ENCODE measurements at regions not wholly inside any gene's neighbourhood (a gene's known extent, or its start where the extent isn't known, plus 50 kb on each side); places are given as distances from the start of the nearest gene placed in this dataset.

GRCh38 chr4:92071587-92071986, 232.2 kb upstream of the GRID2 start:
- no peaks in the 10 kb centered on the region for H3K36me3 ChIP-seq (ENCODE audit: low read depth)
- no peaks in the 10 kb centered on the region for H3K27me3 ChIP-seq (ENCODE audit: insufficient read depth, low read depth)
- no peaks in the 10 kb centered on the region for H3K79me2 ChIP-seq (ENCODE audit: low read depth)
- no peak overlapping the region for H3K27ac ChIP-seq
- ChIA-PET POLR2A (ENCODE audit: unreplicated experiment) (no interaction called here), CTCF (no interaction called here)
- BruUV-seq (replicated peaks), result no TSS peak
- no peak overlapping the region for H3K4me2 ChIP-seq
- no peaks in the 10 kb centered on the region for H3K9me2 ChIP-seq (ENCODE audit: insufficient read depth)
- no peaks in the 10 kb centered on the region for H3K4me1 ChIP-seq (replicated peaks; ENCODE audit: insufficient read depth)
- no peak overlapping the region for H2AFZ ChIP-seq
- no peak for TF ChIP-seq EZH2 (IDR thresholded peaks at IDR 0.05; ENCODE audit: low read depth)
- TF ChIP-seq, protein P1, sequence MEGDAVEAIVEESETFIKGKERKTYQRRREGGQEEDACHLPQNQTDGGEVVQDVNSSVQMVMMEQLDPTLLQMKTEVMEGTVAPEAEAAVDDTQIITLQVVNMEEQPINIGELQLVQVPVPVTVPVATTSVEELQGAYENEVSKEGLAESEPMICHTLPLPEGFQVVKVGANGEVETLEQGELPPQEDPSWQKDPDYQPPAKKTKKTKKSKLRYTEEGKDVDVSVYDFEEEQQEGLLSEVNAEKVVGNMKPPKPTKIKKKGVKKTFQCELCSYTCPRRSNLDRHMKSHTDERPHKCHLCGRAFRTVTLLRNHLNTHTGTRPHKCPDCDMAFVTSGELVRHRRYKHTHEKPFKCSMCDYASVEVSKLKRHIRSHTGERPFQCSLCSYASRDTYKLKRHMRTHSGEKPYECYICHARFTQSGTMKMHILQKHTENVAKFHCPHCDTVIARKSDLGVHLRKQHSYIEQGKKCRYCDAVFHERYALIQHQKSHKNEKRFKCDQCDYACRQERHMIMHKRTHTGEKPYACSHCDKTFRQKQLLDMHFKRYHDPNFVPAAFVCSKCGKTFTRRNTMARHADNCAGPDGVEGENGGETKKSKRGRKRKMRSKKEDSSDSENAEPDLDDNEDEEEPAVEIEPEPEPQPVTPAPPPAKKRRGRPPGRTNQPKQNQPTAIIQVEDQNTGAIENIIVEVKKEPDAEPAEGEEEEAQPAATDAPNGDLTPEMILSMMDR (conservative IDR thresholded peaks at IDR 0.05), result no peak
- no peaks in the 10 kb centered on the region for H4K20me1 ChIP-seq (ENCODE audit: insufficient read depth)
- no peaks in the 10 kb centered on the region for H3F3A ChIP-seq (ENCODE audit: insufficient read depth, low read depth)
- intact Hi-C loops (cut with micrococcal nuclease; ENCODE audit: unreplicated experiment), result no loop called here
- no peaks in the 10 kb centered on the region for H3K9me3 ChIP-seq (ENCODE audit: insufficient read depth, low read depth)
- DNase-seq, result no peak
- no peak overlapping the region for H3K4me3 ChIP-seq

- Histone ChIP-seq H3K9me2 (ENCODE audit: insufficient read depth) (no peaks in the 10 kb centered on the region), H2AFZ (no peak overlapping the region), H3K27me3 (ENCODE audit: insufficient read depth, low read depth) (no peaks in the 10 kb centered on the region), H3K4me1 (replicated peaks; ENCODE audit: insufficient read depth) (no peaks in the 10 kb centered on the region), H3K27ac (no peak overlapping the region), H3F3A (ENCODE audit: insufficient read depth, low read depth) (no peaks in the 10 kb centered on the region), H3K9me3 (ENCODE audit: insufficient read depth, low read depth) (no peaks in the 10 kb centered on the region), H3K4me3 (no peak overlapping the region), H4K20me1 (ENCODE audit: insufficient read depth) (no peaks in the 10 kb centered on the region), H3K36me3 (ENCODE audit: low read depth) (no peaks in the 10 kb centered on the region), H3K79me2 (ENCODE audit: low read depth) (no peaks in the 10 kb centered on the region), H3K4me2 (no peak overlapping the region)
- no TSS peak for BruUV-seq (replicated peaks)
- DNase-seq, result no peak
- POLR2A ChIA-PET (ENCODE audit: unreplicated experiment), result no interaction called here
- CTCF ChIA-PET, result no interaction called here
- intact Hi-C loops (cut with micrococcal nuclease; ENCODE audit: unreplicated experiment), result no loop called here
- TF ChIP-seq, protein P1 (conservative IDR thresholded peaks at IDR 0.05), result no peak
- TF ChIP-seq EZH2 (IDR thresholded peaks at IDR 0.05; ENCODE audit: low read depth), result no peak
These were observed 228.9 kb upstream of the GRID2 start for GRCh38 chr4:92074839-92075238.

DNA sequence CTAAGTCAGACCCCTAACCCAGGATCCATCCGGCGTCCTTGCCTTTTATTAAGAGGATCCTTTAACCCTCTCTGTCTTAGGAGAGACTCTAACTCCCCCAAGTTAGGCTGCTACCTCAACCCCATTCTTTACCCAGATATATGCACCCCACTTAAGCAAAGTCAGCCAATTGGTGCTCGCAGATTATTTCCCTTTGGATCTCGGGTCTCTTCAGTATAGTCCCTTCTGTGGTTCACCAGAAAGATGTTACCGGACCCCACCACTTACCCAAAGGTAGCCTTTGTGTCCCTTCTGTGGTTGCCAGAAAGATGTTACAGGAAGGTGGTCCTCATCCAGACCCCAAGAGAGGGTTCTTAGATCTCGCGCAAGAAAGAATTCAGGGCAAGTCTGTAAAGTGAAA, 212.9 kb upstream of the GRID2 start:
- BruUV-seq (replicated peaks), result no TSS peak

More for the DNA sequence above, 212.9 kb upstream of the GRID2 start:
- peak overlapping the region; percentile 64 for H3K4me2 ChIP-seq
- H3K36me3 ChIP-seq (ENCODE audit: low read depth), result no peaks in the 10 kb centered on the region
- intact Hi-C loops (cut with micrococcal nuclease; ENCODE audit: unreplicated experiment), result no loop called here
- no peaks in the 10 kb centered on the region for H3K27me3 ChIP-seq (ENCODE audit: insufficient read depth, low read depth)
- H2AFZ ChIP-seq, result peak overlapping the region; percentile 79
- ChIA-PET POLR2A (ENCODE audit: unreplicated experiment) (no interaction called here), CTCF (no interaction called here)
- no peaks in the 10 kb centered on the region for H3F3A ChIP-seq (ENCODE audit: insufficient read depth, low read depth)
- no peak for DNase-seq
- H3K4me3 ChIP-seq, result peak overlapping the region; percentile 48; the same call in 1 of the 2 replicates
- TF ChIP-seq, protein P1 (conservative IDR thresholded peaks at IDR 0.05), result no peak
- TF ChIP-seq EZH2 (IDR thresholded peaks at IDR 0.05; ENCODE audit: low read depth), result no peak
- no peak overlapping the region for H3K27ac ChIP-seq
- no peaks in the 10 kb centered on the region for H3K79me2 ChIP-seq (ENCODE audit: low read depth)
- H4K20me1 ChIP-seq (ENCODE audit: insufficient read depth), result no peaks in the 10 kb centered on the region
- no peaks in the 10 kb centered on the region for H3K9me3 ChIP-seq (ENCODE audit: insufficient read depth, low read depth)
- no peaks in the 10 kb centered on the region for H3K4me1 ChIP-seq (replicated peaks; ENCODE audit: insufficient read depth)
- H3K9me2 ChIP-seq (ENCODE audit: insufficient read depth), result no peaks in the 10 kb centered on the region

All from PC-9 (cell line).